GM18867 (cell line): ENCODE measurements at regions not wholly inside any gene's neighbourhood (a gene's known extent, or its start where the extent isn't known, plus 50 kb on each side); places are given as distances from the start of the nearest gene placed in this dataset.
A peak's percentile ranks its signal among the peaks of the same experiment; 100 is the strongest.

Source experiments
- ATAC-seq: cut with Tn5 transposase; IDR thresholded peaks from one replicate; pipeline ENCODE4 v1.9.1; 2021; ENCODE audit warnings: mild to moderate bottlenecking, moderate library complexity; ENCODE audit not compliant: unreplicated experiment

DNA sequence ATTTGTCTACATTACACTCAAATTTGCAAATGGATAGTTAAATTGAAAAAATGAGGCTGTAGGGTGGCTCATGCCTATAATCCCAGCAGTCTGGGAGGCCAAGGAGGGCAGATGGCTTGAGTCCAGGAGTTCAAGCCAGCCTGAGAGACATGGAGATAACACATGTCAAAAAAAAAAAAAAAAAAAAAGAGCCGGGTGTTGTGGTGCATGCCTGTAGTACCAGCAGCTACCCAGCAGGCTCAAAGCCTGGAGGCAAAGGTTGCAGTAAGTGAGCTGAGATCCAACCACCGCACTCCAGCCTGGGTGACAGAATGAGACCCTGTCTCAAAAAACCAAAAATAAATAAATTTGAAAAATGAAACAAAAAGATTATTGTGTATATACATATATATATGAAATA is 119.9 kb upstream of the MGAT4C start:
- ATAC-seq, result no peak

DNA sequence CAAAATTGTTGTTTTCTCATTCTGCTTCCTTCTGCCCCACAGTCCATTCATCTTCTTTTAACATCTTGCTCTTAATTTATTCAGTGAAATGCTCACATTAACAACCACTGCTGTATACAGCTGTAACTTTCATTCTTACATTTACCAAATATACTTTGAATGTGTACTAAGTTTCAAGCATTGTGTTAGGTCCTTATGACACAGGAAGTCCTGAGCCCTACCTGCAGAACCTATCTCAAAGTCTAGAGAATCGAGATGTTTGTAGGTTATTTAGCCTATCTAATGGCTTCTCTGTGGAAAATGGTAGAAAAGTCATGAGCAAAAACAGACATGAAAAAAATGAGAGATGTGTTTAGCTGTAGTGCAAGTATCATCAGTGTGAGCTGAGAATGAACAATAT is 117.6 kb upstream of the MGAT4C start:
- ATAC-seq, result peak; percentile 59

DNA sequence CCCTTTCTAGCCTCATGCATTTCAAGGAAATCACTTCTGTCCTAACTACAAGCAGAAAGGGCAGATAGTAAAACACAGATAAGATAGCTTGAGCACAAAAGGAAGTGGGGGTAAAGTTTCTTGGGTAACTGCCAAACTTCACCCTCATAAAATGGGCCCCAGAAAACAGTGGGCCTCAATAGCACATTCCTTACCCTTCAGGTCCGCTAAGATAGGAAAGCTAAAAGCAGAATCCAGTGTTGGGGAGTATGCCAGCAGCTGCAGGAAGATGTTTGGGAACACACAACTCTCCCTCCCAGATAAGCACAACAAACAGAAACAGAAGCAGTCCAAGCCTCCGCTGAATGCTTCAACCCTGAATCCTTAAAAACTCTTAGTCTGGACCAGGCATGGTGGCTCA is 110.9 kb upstream of the MGAT4C start:
- no peak for ATAC-seq

DNA sequence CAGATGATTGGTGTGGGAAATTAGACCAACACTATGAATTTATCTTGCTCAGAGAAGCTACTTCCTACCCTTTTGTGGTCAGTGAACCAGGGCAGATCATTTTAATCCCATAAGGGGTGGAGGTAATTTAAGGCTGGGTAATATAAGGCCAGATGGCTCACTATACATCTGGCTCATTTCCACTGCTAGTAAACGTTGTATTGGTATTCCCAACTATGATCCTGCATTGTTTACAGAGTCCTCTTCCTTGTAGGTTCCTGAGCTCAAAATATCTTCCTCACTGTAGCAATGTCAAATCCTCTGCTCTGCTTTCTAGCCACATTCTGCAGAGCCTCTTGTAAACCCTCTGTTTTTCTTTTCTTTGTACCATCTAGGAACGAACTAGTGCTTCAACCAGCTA is 93.0 kb upstream of the MGAT4C start:
- no peak for ATAC-seq

DNA sequence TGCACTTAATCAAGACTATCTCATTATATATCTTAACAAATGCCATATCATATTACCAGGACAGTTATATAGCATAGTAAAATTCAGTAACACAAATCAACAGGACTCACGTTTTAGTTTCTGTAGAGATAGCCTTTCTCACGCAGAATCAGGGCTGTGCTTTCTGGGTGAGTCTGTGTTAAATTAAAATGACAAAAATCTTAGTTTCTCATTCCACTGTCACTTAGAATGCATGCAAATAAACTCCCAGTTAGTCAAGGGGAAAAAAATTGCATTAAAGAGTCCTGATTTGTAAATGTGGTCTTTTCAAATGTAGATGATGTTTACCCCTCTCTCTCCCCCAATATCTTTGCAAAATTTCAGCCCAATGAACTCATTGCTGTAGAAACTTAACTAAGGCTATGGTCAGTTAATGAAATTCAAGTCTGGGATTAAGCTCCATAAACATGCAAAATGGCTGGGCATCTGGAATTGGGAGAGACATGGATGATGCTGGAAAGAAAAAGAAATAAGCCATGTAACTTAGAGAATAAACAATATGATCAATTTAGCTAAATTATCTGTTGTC is 77.8 kb upstream of the MGAT4C start:
- ATAC-seq, result no peak

DNA sequence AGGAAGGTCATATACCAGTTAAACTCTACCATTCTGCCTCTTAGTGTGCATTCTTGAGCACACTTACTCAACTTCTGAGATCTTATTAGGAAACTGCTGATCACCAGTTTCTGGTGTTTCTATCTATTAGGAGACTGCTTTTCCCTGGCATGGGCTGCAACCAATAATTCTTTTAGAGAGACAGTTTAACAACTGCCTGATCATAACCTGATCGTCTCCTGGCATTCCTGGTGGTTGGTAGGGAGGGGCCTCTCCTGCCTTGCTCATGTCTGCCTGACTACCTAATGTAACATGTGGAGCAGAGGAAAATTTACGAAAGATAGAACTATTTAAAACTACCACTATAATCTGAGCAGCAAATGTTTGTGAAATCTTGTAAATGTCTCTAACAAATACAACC is 75.3 kb upstream of the MGAT4C start:
- ATAC-seq, result no peak

DNA sequence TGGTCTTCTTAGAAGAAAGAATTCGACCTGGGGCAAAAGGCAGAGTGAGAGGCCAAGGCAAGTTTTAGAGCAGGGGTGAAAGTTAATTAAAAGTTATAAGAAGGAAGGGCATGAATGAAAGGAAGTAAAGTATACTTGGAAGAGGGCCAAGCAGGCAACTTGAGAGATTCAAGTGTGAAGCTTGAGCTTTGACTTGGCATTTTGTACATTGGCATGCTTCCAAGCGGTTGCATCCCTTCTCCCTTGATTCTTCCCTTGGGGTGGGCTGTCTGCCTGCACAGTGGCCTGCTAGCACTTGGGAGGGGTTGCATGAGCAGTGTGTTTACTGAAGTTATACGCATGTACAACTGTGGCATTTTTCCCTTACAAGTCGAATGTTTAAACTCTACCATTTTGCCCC is 74.8 kb upstream of the MGAT4C start:
- ATAC-seq, result no peak

DNA sequence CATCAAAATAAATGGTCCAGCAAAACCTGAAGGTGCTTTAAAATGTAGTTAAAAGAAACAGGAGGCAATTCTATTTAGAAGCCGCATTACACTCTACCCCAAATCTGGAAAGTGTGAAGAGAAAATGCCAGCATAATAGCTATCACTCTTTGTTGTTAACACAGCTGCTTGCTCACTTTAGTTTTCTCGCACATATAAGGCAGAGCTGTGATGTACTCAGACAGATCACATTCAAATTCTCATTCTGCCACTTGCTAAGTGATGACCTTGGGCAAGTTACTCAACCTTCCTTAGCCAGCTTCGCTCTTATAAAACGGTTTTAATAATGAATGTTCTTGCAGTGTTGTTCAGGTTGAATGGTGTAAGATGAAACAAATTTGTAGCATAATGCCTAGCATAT is 56.0 kb upstream of the MGAT4C start:
- no peak for ATAC-seq
